IMR-90 (cell line): ENCODE measurements at regions not wholly inside any gene's neighbourhood (a gene's known extent, or its start where the extent isn't known, plus 50 kb on each side); places are given as distances from the start of the nearest gene placed in this dataset.

Source experiments
- ATAC-seq: fragments of 200-7000 bp; cut with Tn5 transposase; 2 replicates; pipeline ENCODE4 v1.9.1; 2020; ENCODE audit warnings: low read depth, mild to moderate bottlenecking, moderate library complexity
- BruUV-seq: library from RNA; stranded (reverse); fragments of 400-500 nt; replicated peaks from 2 replicates; lab custom pipeline; 2021; lab: Mats Ljungman, UMichigan
- CTCF ChIA-PET: fragments of 300-600 bp; formaldehyde crosslinking; extraction: SDS; loops from one replicate; lab custom pipeline; 2021; ENCODE audit warnings: antibody characterized with exemption; lab: Yijun Ruan, JAX
- POLR2A ChIA-PET: fragments of 300-600 bp; sonication (Branson Sonifier 250); formaldehyde crosslinking; loops from one replicate; lab custom pipeline; 2022; ENCODE audit warnings: antibody characterized with exemption; ENCODE audit not compliant: unreplicated experiment; lab: Charles Lee
- DNase-seq: peaks from one replicate; pipeline ENCODE4 v3.0.0; 2013
- H2AFZ ChIP-seq: replicated peaks from 2 replicates; pipeline ENCODE3; 2013; ENCODE audit warnings: low read length, mild to moderate bottlenecking; ENCODE audit not compliant: poor library complexity
- H2AK5ac ChIP-seq: 2 replicates; pipeline ENCODE4 v1.6.1; 2013; ENCODE audit warnings: low read depth, low read length, inconsistent platforms
- H2AK9ac ChIP-seq: replicated peaks from 2 replicates; pipeline ENCODE3; 2013; ENCODE audit warnings: mild to moderate bottlenecking, low read depth, low read length, moderate library complexity; ENCODE audit not compliant: poor library complexity
- H2BK120ac ChIP-seq: 2 replicates; pipeline ENCODE4 v1.6.1; 2013; ENCODE audit warnings: low read depth, low read length, inconsistent platforms
- H2BK15ac ChIP-seq: 3 replicates; pipeline ENCODE4 v1.6.1; 2013; ENCODE audit warnings: low read depth, low read length, inconsistent platforms
- H2BK20ac ChIP-seq: 2 replicates; pipeline ENCODE4 v1.6.1; 2013; ENCODE audit warnings: low read depth, mild to moderate bottlenecking, inconsistent platforms, low read length, moderate library complexity
- H2BK5ac ChIP-seq: 2 replicates; pipeline ENCODE4 v1.6.1; 2013; ENCODE audit warnings: mild to moderate bottlenecking, low read depth, low read length, inconsistent platforms; ENCODE audit not compliant: poor library complexity, severe bottlenecking
- H3K14ac ChIP-seq: replicated peaks from 2 replicates; pipeline ENCODE4 v1.6.1; 2013; ENCODE audit warnings: low read depth, low read length, inconsistent platforms
- H3K18ac ChIP-seq: 2 replicates; pipeline ENCODE4 v1.6.1; 2013; ENCODE audit warnings: low read depth, low read length, control low read depth
- H3K23ac ChIP-seq: 2 replicates; pipeline ENCODE4 v1.6.1; 2013; ENCODE audit warnings: low read depth, low read length, inconsistent platforms
- H3K27ac ChIP-seq: 2 replicates; pipeline ENCODE4 v1.5.1; 2013; ENCODE audit warnings: mild to moderate bottlenecking, control low read depth, low read length; ENCODE audit not compliant: insufficient read depth
- H3K27me3 ChIP-seq: 2 replicates; pipeline ENCODE4 v1.6.1; 2013; ENCODE audit warnings: low read length; ENCODE audit not compliant: control insufficient read depth, insufficient read depth
- H3K36me3 ChIP-seq: 2 replicates; pipeline ENCODE4 v1.6.1; 2013; ENCODE audit warnings: low read length, mixed read lengths; ENCODE audit not compliant: control insufficient read depth, insufficient read depth
- H3K4ac ChIP-seq: 2 replicates; pipeline ENCODE4 v1.6.1; 2013; ENCODE audit warnings: low read depth, low read length, inconsistent platforms
- H3K4me1 ChIP-seq: 2 replicates; pipeline ENCODE4 v1.6.1; 2013; ENCODE audit warnings: low read length, mixed read lengths; ENCODE audit not compliant: control insufficient read depth, insufficient read depth
- H3K4me2 ChIP-seq: 2 replicates; pipeline ENCODE4 v1.6.1; 2013; ENCODE audit warnings: low read depth, mild to moderate bottlenecking, control low read depth, low read length, moderate library complexity
- H3K4me3 ChIP-seq: 2 replicates; pipeline ENCODE4 v1.5.1; 2013; ENCODE audit warnings: low read depth, mild to moderate bottlenecking, control low read depth, low read length, moderate library complexity; ENCODE audit not compliant: insufficient read depth
- H3K56ac ChIP-seq: 2 replicates; pipeline ENCODE4 v1.6.1; 2013; ENCODE audit warnings: low read length, inconsistent platforms; ENCODE audit not compliant: insufficient read depth; ENCODE audit errors: extremely low read depth
- H3K79me1 ChIP-seq, 2 experiments: 2 replicates each; pipeline ENCODE4 v1.6.1; 2013; ENCODE audit warnings: low read length in 2 of 2, inconsistent platforms in 1 of 2, low read depth in 1 of 2
- H3K9ac ChIP-seq: 2 replicates; pipeline ENCODE4 v1.6.1; 2013; ENCODE audit warnings: low read depth, low read length, control low read depth
- H3K9me1 ChIP-seq: 2 replicates; pipeline ENCODE4 v1.6.1; 2013; ENCODE audit warnings: low read length, inconsistent platforms; ENCODE audit not compliant: insufficient read depth
- H3K9me3 ChIP-seq: 2 replicates; pipeline ENCODE4 v1.6.1; 2013; ENCODE audit warnings: low read length; ENCODE audit not compliant: control insufficient read depth, insufficient read depth
- H4K20me1 ChIP-seq: 2 replicates; pipeline ENCODE4 v1.6.1; 2013; ENCODE audit warnings: low read length, inconsistent platforms; ENCODE audit not compliant: insufficient read depth
- H4K5ac ChIP-seq: 2 replicates; pipeline ENCODE4 v1.6.1; 2013; ENCODE audit warnings: mild to moderate bottlenecking, low read depth, low read length, control low read depth
- H4K8ac ChIP-seq, 2 experiments: 2 replicates each; pipeline ENCODE4 v1.6.1; 2013; ENCODE audit warnings: low read depth in 2 of 2, low read length in 2 of 2, control low read depth in 1 of 2, inconsistent platforms in 1 of 2
- H4K91ac ChIP-seq: 2 replicates; pipeline ENCODE4 v1.6.1; 2013; ENCODE audit warnings: low read depth, low read length, inconsistent platforms; ENCODE audit not compliant: insufficient read depth
- BHLHE40 ChIP-seq: fragments of 150-350 bp; IDR thresholded peaks from 2 replicates; pipeline ENCODE4 v1.6.1; 2016; ENCODE audit warnings: mild to moderate bottlenecking, low read depth, low read length
- CEBPB ChIP-seq: IDR thresholded peaks from 2 replicates; pipeline ENCODE4 v1.6.1; 2012; ENCODE audit warnings: low read depth, low read length, improper control_type of control experiment
- CHD1 ChIP-seq: IDR thresholded peaks from 2 replicates; pipeline ENCODE4 v1.6.1; 2012; ENCODE audit warnings: low read depth, low read length, improper control_type of control experiment
- CTCF ChIP-seq: conservative IDR thresholded peaks from 2 replicates; pipeline ENCODE4 v1.5.1; 2012; ENCODE audit warnings: mild to moderate bottlenecking, low read depth, low read length, improper control_type of control experiment
- ELK1 ChIP-seq: fragments of 150-350 bp; IDR thresholded peaks from 2 replicates; pipeline ENCODE4 v1.6.1; 2016; ENCODE audit warnings: low read depth, mild to moderate bottlenecking, low read length, moderate library complexity, borderline replicate concordance
- FOS ChIP-seq: fragments of 150-350 bp; IDR thresholded peaks from 2 replicates; pipeline ENCODE4 v1.6.1; 2016; ENCODE audit warnings: low read depth, low read length
- MAFK ChIP-seq: IDR thresholded peaks from 2 replicates; pipeline ENCODE4 v1.6.1; 2012; ENCODE audit warnings: low read depth, low read length, improper control_type of control experiment
- MAZ ChIP-seq: IDR thresholded peaks from 2 replicates; pipeline ENCODE4 v1.6.1; 2012; ENCODE audit warnings: low read depth, mild to moderate bottlenecking, low read length, improper control_type of control experiment, moderate library complexity, borderline replicate concordance
- MXI1 ChIP-seq: IDR thresholded peaks from 2 replicates; pipeline ENCODE4 v1.6.1; 2012; ENCODE audit warnings: low read depth, mild to moderate bottlenecking, low read length, moderate library complexity, borderline replicate concordance
- NFE2L2 ChIP-seq: fragments of 150-350 bp; IDR thresholded peaks from 2 replicates; pipeline ENCODE4 v1.6.1; 2016; ENCODE audit warnings: low read depth, mild to moderate bottlenecking, low read length
- POLR2A ChIP-seq: IDR thresholded peaks from 2 replicates; pipeline ENCODE4 v1.6.1; 2012; ENCODE audit warnings: mild to moderate bottlenecking, low read depth, low read length
- RAD21 ChIP-seq: IDR thresholded peaks from 2 replicates; pipeline ENCODE4 v1.6.1; 2012; ENCODE audit warnings: low read length, improper control_type of control experiment
- RCOR1 ChIP-seq: IDR thresholded peaks from 2 replicates; pipeline ENCODE4 v1.6.1; 2012; ENCODE audit warnings: mild to moderate bottlenecking, low read length, improper control_type of control experiment; ENCODE audit not compliant: insufficient replicate concordance
- RFX5 ChIP-seq: IDR thresholded peaks from 2 replicates; pipeline ENCODE4 v1.8.0; 2012; ENCODE audit warnings: low read depth, mild to moderate bottlenecking, low read length, moderate library complexity
- SMC3 ChIP-seq: fragments of 150-350 bp; IDR thresholded peaks from 2 replicates; pipeline ENCODE4 v1.6.1; 2016; ENCODE audit warnings: low read depth, mild to moderate bottlenecking, antibody characterized with exemption, low read length, moderate library complexity
- USF2 ChIP-seq: fragments of 150-350 bp; IDR thresholded peaks from 2 replicates; pipeline ENCODE4 v1.6.1; 2017; ENCODE audit warnings: mild to moderate bottlenecking, antibody characterized with exemption, low read length, low read depth
- WGBS, 2 experiments: methylation state at CpG; one replicate each; pipeline versions ENCODE4 v1.1.5 to v1.1.7; 2013; ENCODE audit warnings: missing lambda C conversion rate in 2 of 2; ENCODE audit not compliant: insufficient read length in 1 of 2; ENCODE audit errors: extremely low coverage in 2 of 2; 5-methylcytosine and 5-hydroxymethylcytosine counted together
- dilution Hi-C: fragments of 300-500 bp; cut with HindIII; formaldehyde crosslinking; loops from one replicate; pipeline ENCODE4 v1.14.3; 2018; ENCODE audit warnings: low sequenced_read_pairs; ENCODE audit not compliant: unreplicated experiment
- in situ Hi-C: fragments of 300-500 bp; cut with MboI; formaldehyde crosslinking; loops from 3 replicates; pipeline ENCODE4 v1.14.3; 2019; ENCODE audit warnings: low sequenced_read_pairs, inconsistent platforms, mixed read lengths
- intact Hi-C: fragments of 100-400 bp; cut with micrococcal nuclease; formaldehyde crosslinking; loops from 2 replicates; pipeline ENCODE4 v1.10.0; 2022

GRCh38 chr11:28728666-28729065 is 620.5 kb downstream of the METTL15 start:
- no TSS peak for BruUV-seq
- Histone ChIP-seq H2BK120ac (peak overlapping the region; percentile 46), H4K8ac (peak overlapping the region; percentile 31 to 58; a peak in 2 of 4 replicates), H3K23ac (no peak overlapping the region), H4K20me1 (no peaks in the 10 kb centered on the region), H2AK9ac (no peak overlapping the region), H3K18ac (peak overlapping the region; percentile 50; the same call in 1 of the 2 replicates), H3K9me1 (peaks cover 5% of the 10 kb centered on the region), H2BK5ac (no peak overlapping the region), H3K14ac (0 out of 2 replicates have a peak overlapping the region, but pooled peaks have one; percentile 22), H2BK15ac (peak overlapping the region; percentile 63; the same call in 2 of the 3 replicates), H2BK20ac (no peak overlapping the region), H3K9me3 (no peaks in the 10 kb centered on the region), H2AK5ac (peak overlapping the region; percentile 44; the same call in 1 of the 2 replicates), H2AFZ (no peak overlapping the region), H3K4me3 (no peak overlapping the region), H3K4me1 (peaks cover 4% of the 10 kb centered on the region), H3K27ac (no peak overlapping the region), H3K27me3 (no peaks in the 10 kb centered on the region), H3K4me2 (no peak overlapping the region), H4K91ac (peak overlapping the region; percentile 26; the same call in 1 of the 2 replicates), H3K4ac (peak overlapping the region; percentile 58), H3K9ac (no peak overlapping the region), H3K79me1 (no peaks in the 10 kb centered on the region), H3K56ac (no peak overlapping the region), H3K36me3 (no peaks in the 10 kb centered on the region), H4K5ac (peak overlapping the region; percentile 42; the same call in 1 of the 2 replicates)
- dilution Hi-C loops (no loop called here), intact Hi-C loops (no loop called here), in situ Hi-C loops (no loop called here)
- no CpG with 5 or more reads among the region's 1 CpG for WGBS, 2 experiments
- ChIA-PET POLR2A (no interaction called here), CTCF (interaction anchor here (0.6 kb wide), 2 partner anchors 95 to 1753 kb away, joined by 3 to 4 read pairs; no protein-coding TSS in a partner anchor)
- DNase-seq (no peak), ATAC-seq (no peak)
- TF ChIP-seq ELK1 (no peak), NFE2L2 (no peak), RFX5 (no peak), RCOR1 (no peak), CHD1 (no peak), BHLHE40 (no peak), USF2 (no peak), CTCF (no peak), MXI1 (no peak), RAD21 (no peak), FOS (no peak), MAZ (no peak), CEBPB (no peak), SMC3 (no peak), POLR2A (no peak), MAFK (no peak)
